Liver (tissue), 3 donors: ENCODE measurements at regions not wholly inside any gene's neighbourhood (a gene's known extent, or its start where the extent isn't known, plus 50 kb on each side); places are given as distances from the start of the nearest gene placed in this dataset.

Source experiments
- CTCF ChIP-seq: fragments of 150-350 bp; IDR thresholded peaks from 2 replicates; pipeline ENCODE4 v1.5.1; 2017; ENCODE audit warnings: improper control_type of control experiment, low read depth, low read length; ENCODE audit not compliant: missing input control
- GABPA ChIP-seq, 2 donors: IDR thresholded peaks in 1 of 2; conservative IDR thresholded peaks in 1 of 2; 2 replicates each; pipeline ENCODE4 v1.6.1; 2016; ENCODE audit warnings: antibody characterized with exemption in 2 of 2, mild to moderate bottlenecking in 1 of 2, moderate library complexity in 1 of 2
- RXRA ChIP-seq, 2 donors: IDR thresholded peaks; 2 replicates each; pipeline ENCODE4 v1.6.1; 2017 to 2018; ENCODE audit warnings: antibody characterized with exemption in 2 of 2, mild to moderate bottlenecking in 1 of 2
- donor health status: healthy.
- donor health status: healthy.

- TF ChIP-seq CTCF (no peak), GABPA (IDR thresholded peaks at IDR 0.05 in 1 of 2, conservative IDR thresholded peaks at IDR 0.05 in 1 of 2) (no peak), RXRA (IDR thresholded peaks at IDR 0.05) (no peak)
These were observed 95.7 kb downstream of the TNFAIP3 start for GRCh38 chr6:137962725-137963124.
